ENCODE measurements at regions not wholly inside any gene's neighbourhood (a gene's known extent, or its start where the extent isn't known, plus 50 kb on each side); places are given as distances from the start of the nearest gene placed in this dataset.

DNA sequence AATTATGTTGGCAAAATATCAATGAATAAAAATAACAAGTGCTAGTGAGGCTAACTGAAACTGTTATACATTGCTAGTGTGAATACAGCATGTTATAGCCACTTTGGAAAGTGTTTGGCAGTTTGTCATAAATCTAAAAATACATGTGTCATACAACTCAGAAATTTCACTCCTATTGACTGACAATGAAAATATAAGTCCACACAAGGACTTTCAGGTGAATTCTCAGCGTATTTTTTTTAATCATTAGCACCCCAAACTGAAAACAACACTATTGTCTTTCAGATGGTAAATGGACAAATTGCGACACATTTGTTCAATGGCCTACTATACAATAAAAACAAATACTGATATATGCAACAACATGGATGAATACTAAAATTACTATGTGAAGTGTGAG lies 884.8 kb downstream of the TRIB2 start:
- TF ChIP-seq EZH2 (IDR thresholded peaks at IDR 0.05; ENCODE audit: borderline replicate concordance, low read depth, low read length, severe bottlenecking): no peak
- Histone ChIP-seq H3K79me2 (ENCODE audit: control insufficient read depth, insufficient read depth, low read length) (no peaks in the 10 kb centered on the region), H3K9me1 (replicated peaks; ENCODE audit: control insufficient read depth, extremely low read depth, insufficient read depth, low read length) (no peaks in the 10 kb centered on the region), H3K27ac (ENCODE audit: insufficient read depth, low read depth, low read length) (no peak overlapping the region), H3K27me3 (ENCODE audit: control insufficient read depth in 2 of 2, insufficient read depth in 2 of 2, low read length in 2 of 2) (no peaks in the 10 kb centered on the region), H4K20me1 (replicated peaks; ENCODE audit: control insufficient read depth, extremely low read depth, insufficient read depth, low read length) (no peaks in the 10 kb centered on the region), H3K9ac (replicated peaks; ENCODE audit: extremely low read depth, insufficient read depth, low read length) (no peak overlapping the region), H3K4me1 (ENCODE audit: control insufficient read depth, extremely low read depth, insufficient read depth, low read length) (no peaks in the 10 kb centered on the region), H3K9me3 (replicated peaks; ENCODE audit: control insufficient read depth, insufficient read depth, low read length) (peaks cover under 1% of the 10 kb centered on the region), H3K36me3 (ENCODE audit: control insufficient read depth in 2 of 2, extremely low read depth in 1 of 2, insufficient read depth in 2 of 2, low read length in 2 of 2) (no peaks in the 10 kb centered on the region), H3K4me3 (replicated peaks in 1 of 3; ENCODE audit: insufficient read depth in 1 of 3, low read depth in 1 of 3, low read length in 3 of 3) (no peak overlapping the region), H3K4me2 (ENCODE audit: insufficient read depth, low read length) (no peak overlapping the region), H2AFZ (ENCODE audit: low read depth, low read length) (no peak overlapping the region)
- ChIA-PET CTCF (no interaction called here), POLR2A (no interaction called here)
- FAIRE-seq (no peak), DNase-seq (ENCODE audit: low read depth, low spot score) (no peak)
- intact Hi-C loops (cut with micrococcal nuclease) (no loop called here), dilution Hi-C loops (cut with MboI; ENCODE audit: extremely low pct_ligation_motif_present, low sequenced_read_pairs) (no loop called here)
- BruUV-seq (replicated peaks): no TSS peak

DNA sequence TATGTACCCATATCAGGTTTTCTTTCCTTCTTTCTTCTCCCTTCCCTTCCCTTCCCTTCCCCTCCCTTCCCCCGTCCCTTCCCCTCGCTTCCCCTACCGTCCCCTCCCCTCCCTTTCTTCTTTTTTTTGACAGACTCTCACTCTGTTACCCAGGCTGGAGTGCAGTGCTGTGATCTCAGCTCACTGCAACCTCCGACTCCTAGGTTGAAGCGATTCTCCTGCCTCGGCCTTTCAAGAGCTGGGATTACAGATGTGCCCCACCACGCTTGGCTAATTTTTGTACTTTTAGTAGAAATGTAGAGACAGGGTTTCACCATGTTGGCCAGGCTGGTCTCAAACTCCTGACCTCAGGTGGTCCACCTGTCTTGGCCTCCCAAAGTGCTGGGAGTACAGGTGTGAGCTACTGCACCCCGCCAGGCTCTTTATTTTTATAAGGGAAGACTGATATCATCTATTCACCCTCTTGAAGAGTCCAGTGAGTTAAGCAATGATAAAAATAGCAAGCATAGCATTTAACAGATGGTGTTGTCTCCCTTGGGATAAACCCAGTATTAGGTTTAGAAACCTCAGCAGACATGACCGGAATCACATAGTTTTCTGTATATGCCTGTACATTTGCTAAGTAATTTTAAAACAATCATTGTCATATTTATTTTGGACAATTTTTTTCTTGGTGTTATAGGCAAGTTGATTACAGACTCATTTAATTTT lies 888.4 kb downstream of the TRIB2 start:
- H3K9me3 ChIP-seq (replicated peaks; ENCODE audit: control insufficient read depth, insufficient read depth, low read length): peaks cover 5% of the 10 kb centered on the region
- no peaks in the 10 kb centered on the region for H3K36me3 ChIP-seq (ENCODE audit: control insufficient read depth in 2 of 2, extremely low read depth in 1 of 2, insufficient read depth in 2 of 2, low read length in 2 of 2)
- H3K9ac ChIP-seq (replicated peaks; ENCODE audit: extremely low read depth, insufficient read depth, low read length): no peak overlapping the region
- no peak overlapping the region for H3K4me3 ChIP-seq (replicated peaks in 1 of 3; ENCODE audit: insufficient read depth in 1 of 3, low read depth in 1 of 3, low read length in 3 of 3)
- DNase-seq (ENCODE audit: low read depth, low spot score) (no peak), FAIRE-seq (no peak)
- TF ChIP-seq, protein P1, sequence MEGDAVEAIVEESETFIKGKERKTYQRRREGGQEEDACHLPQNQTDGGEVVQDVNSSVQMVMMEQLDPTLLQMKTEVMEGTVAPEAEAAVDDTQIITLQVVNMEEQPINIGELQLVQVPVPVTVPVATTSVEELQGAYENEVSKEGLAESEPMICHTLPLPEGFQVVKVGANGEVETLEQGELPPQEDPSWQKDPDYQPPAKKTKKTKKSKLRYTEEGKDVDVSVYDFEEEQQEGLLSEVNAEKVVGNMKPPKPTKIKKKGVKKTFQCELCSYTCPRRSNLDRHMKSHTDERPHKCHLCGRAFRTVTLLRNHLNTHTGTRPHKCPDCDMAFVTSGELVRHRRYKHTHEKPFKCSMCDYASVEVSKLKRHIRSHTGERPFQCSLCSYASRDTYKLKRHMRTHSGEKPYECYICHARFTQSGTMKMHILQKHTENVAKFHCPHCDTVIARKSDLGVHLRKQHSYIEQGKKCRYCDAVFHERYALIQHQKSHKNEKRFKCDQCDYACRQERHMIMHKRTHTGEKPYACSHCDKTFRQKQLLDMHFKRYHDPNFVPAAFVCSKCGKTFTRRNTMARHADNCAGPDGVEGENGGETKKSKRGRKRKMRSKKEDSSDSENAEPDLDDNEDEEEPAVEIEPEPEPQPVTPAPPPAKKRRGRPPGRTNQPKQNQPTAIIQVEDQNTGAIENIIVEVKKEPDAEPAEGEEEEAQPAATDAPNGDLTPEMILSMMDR (IDR thresholded peaks at IDR 0.05; ENCODE audit: extremely low read depth in 1 of 2, insufficient read depth in 1 of 2, low read depth in 1 of 2, low read length in 2 of 2): no peak
- TF ChIP-seq POLR2AphosphoS5 (IDR thresholded peaks at IDR 0.05; ENCODE audit: insufficient read depth, low read depth, low read length): no peak
- TF ChIP-seq FOS (IDR thresholded peaks at IDR 0.05; ENCODE audit: borderline replicate concordance, insufficient read depth, low read length): no peak
- TF ChIP-seq, protein P2, sequence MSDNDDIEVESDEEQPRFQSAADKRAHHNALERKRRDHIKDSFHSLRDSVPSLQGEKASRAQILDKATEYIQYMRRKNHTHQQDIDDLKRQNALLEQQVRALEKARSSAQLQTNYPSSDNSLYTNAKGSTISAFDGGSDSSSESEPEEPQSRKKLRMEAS (IDR thresholded peaks at IDR 0.05; ENCODE audit: insufficient read depth, insufficient read length): no peak
- TF ChIP-seq EZH2 (IDR thresholded peaks at IDR 0.05; ENCODE audit: borderline replicate concordance, low read depth, low read length, severe bottlenecking): no peak
- no peak for TF ChIP-seq GATA2 (IDR thresholded peaks at IDR 0.05; ENCODE audit: insufficient read depth, insufficient read length, low read depth, low read length)
- TF ChIP-seq MYC (IDR thresholded peaks at IDR 0.05; ENCODE audit: low read depth, low read length): no peak
- TF ChIP-seq POLR2A (IDR thresholded peaks at IDR 0.05; ENCODE audit: low read depth, low read length): no peak
- TF ChIP-seq JUN (IDR thresholded peaks at IDR 0.05; ENCODE audit: borderline replicate concordance, insufficient read depth, insufficient read length, low read depth): no peak
- H3K4me1 ChIP-seq (ENCODE audit: control insufficient read depth, extremely low read depth, insufficient read depth, low read length): no peaks in the 10 kb centered on the region
- intact Hi-C loops (cut with micrococcal nuclease): no loop called here
- H3K27me3 ChIP-seq (ENCODE audit: control insufficient read depth in 2 of 2, insufficient read depth in 2 of 2, low read length in 2 of 2): no peaks in the 10 kb centered on the region
- no peaks in the 10 kb centered on the region for H3K9me1 ChIP-seq (replicated peaks; ENCODE audit: control insufficient read depth, extremely low read depth, insufficient read depth, low read length)
- H3K27ac ChIP-seq (ENCODE audit: insufficient read depth, low read depth, low read length): no peak overlapping the region
- ChIA-PET CTCF (no interaction called here), POLR2A (no interaction called here)
- H3K4me2 ChIP-seq (ENCODE audit: insufficient read depth, low read length): no peak overlapping the region
- BruUV-seq (replicated peaks): no TSS peak
- H2AFZ ChIP-seq (ENCODE audit: low read depth, low read length): no peak overlapping the region
- dilution Hi-C loops (cut with MboI; ENCODE audit: extremely low pct_ligation_motif_present, low sequenced_read_pairs): no loop called here
- no peaks in the 10 kb centered on the region for H3K79me2 ChIP-seq (ENCODE audit: control insufficient read depth, insufficient read depth, low read length)
- no peaks in the 10 kb centered on the region for H4K20me1 ChIP-seq (replicated peaks; ENCODE audit: control insufficient read depth, extremely low read depth, insufficient read depth, low read length)

Data from endothelial cell of umbilical vein (primary cell).